EL (cell line): ENCODE measurements at regions not wholly inside any gene's neighbourhood (a gene's known extent, or its start where the extent isn't known, plus 50 kb on each side); places are given as distances from the start of the nearest gene placed in this dataset.

Experiments used
- DNase-seq: peaks from one replicate; pipeline ENCODE4 v3.0.0-alpha.2; 2016

- DNase-seq: no peak
Measured at GRCh38 chr10:78914502-78915189, 154.1 kb upstream of the ZMIZ1 start.

DNA sequence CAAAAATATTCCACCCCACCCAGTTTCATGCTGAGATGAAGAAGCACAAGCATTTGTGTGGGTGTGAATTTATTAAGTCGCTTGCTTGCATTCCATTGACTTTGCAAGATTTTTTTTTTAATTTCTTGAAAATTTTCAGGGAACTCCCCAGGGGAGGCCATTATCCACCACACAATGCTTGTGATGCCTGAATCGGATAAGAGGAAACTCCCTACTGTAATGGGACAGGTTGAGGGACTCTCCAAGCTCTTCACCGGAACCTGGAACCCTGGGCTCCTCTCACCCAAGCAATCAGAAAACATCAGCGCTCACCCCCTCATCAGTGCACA, 153.6 kb upstream of the ZMIZ1 start:
- DNase-seq: no peak

- DNase-seq: no peak
Measured at GRCh38 chr10:78916227-78916626, 152.5 kb upstream of the ZMIZ1 start.

- DNase-seq: no peak
Measured at GRCh38 chr10:78919181-78919966, 149.4 kb upstream of the ZMIZ1 start.

GRCh38 chr10:78920011-78920410, 148.8 kb upstream of the ZMIZ1 start:
- DNase-seq: no peak

DNA sequence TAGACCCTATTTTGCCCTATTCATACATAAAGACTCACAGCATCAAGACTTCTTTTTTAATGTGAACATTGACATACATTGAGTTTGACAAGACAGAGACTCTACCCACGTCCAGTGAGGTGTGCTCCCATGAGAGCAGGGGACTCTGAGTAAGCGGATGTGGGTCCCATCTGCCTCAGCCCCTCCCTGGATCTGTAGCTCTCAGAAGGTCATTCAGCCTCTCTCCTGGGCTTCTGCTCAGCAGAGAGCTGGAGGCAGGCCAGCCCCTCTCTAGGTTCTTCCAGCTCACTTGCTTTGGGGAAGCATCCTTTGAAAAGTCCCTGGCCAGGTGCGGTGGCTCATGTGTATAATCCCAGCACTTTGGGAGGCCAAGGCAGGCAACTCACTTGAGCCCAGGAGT, 146.9 kb upstream of the ZMIZ1 start:
- no peak for DNase-seq

- DNase-seq: no peak
Measured at GRCh38 chr10:78923647-78924318, 145.0 kb upstream of the ZMIZ1 start.

GRCh38 chr10:78924319-78925003, 144.3 kb upstream of the ZMIZ1 start:
- DNase-seq: no peak

DNA sequence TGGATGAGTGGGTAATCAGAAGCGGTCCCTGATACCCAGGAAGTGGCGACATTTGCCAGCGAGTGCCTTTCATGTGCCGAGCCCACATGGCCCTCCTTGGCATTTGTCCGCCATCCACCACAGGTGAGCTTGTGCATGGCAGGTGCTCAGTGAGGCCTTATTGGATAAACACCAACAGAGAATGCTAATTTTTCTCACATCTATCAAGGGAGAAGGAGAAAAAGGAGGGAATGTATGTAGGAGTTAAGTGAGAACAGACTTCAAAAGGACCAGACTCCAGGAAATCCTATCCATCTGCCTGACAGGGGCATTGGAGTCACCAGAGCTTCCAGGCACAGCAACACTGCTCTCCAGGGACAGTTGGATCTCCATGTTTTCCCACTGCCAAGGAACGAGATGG, 143.5 kb upstream of the ZMIZ1 start:
- no peak for DNase-seq

- DNase-seq: peak; percentile 87
Measured at GRCh38 chr10:78925800-78926319, 142.9 kb upstream of the ZMIZ1 start.

- DNase-seq: no peak
Measured at GRCh38 chr10:78927257-78927995, 141.3 kb upstream of the ZMIZ1 start.

DNA sequence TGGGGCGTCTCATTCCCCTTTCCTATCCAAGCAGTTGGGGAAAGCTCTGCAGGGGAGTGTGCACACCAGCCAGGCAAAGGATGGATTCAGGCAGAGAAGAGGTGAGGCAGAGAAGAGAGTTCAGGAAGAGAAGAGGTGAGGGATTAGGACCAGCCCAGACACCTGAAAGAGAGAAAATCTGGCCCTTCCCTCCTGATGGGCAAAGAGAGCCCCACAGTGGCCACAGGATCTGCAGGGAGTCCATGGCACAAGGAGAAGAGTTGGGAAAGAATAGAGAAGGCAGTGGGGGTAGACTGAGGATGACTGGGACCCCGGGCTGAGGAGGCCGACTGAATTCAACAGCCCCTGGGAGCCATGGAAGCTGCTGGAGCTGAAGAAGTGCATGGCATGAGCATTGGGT, 140.4 kb upstream of the ZMIZ1 start:
- DNase-seq: no peak

DNA sequence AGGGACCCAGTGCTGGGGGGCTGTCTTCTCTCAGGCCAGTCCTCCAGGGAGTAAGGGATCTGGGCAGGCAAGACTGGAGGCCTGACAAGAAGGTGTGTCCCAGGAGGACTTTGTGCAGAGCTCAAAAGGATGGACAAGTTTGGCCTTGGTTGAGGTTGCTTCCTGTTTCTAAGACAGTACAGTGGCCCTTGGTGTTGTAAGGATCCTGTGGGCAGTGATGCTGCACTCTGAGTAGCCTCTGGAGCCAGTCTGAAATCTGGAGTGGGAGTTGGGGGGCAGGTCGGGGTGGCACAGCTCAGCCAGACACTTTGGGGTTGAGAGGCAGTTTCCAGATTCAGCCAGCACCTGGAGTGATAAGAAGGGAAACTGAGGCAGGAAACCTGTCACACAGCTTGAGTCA, 139.2 kb upstream of the ZMIZ1 start:
- no peak for DNase-seq

DNA sequence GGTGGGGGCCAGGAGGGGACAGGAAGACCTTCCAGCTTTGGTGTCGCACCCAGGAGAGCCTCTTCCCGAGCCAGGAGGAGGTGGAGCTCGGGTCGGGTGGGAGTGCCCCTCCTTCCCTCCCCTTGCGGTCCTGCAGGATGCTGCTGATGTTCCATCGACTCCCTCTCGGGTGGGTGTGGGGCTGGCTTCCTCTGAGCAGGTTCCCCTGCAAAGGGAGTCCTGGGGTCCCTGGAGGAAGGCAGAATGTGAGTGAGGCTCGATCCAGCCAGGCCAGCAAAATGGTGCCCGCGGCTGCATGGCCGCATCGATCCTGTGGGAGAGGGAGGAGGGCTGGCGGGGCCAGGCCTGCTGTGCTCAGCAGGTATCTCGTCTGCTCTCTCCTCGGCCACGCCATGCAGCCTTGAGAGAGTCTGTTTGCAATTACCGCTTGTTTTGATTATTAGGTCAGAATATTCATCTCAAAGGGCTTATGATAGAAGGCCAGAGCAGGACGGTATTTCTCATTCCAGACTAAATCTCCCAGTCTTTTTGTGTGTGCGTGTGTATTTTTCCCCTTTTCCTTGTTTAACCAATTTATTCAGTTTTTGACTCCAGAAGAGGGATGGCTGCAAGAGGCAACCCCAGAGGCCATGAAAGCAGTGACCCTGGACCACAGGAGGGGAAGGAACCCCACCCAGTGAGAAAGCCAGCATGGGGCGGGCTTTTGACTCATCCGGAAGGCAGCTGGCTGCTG, 137.3 kb upstream of the ZMIZ1 start:
- peak; percentile 89 for DNase-seq

DNA sequence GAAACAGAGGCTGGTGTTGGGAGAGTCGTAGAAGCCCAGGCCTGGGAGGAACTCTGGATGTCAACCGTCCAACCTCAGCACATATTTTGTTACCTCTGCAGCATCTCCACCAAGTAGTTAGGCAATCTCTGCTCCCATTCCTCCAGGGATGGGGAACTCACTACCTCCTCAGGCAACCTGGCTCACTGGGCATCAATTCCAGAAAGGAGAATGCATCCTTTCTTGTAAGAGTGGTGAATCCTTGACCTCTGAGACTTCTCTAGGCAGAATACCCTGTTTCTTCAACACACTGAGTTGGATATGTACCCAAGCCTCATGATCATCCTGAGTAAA, 136.7 kb upstream of the ZMIZ1 start:
- DNase-seq: no peak

- no peak for DNase-seq
Measured at GRCh38 chr10:78932861-78933260, 135.9 kb upstream of the ZMIZ1 start.

DNA sequence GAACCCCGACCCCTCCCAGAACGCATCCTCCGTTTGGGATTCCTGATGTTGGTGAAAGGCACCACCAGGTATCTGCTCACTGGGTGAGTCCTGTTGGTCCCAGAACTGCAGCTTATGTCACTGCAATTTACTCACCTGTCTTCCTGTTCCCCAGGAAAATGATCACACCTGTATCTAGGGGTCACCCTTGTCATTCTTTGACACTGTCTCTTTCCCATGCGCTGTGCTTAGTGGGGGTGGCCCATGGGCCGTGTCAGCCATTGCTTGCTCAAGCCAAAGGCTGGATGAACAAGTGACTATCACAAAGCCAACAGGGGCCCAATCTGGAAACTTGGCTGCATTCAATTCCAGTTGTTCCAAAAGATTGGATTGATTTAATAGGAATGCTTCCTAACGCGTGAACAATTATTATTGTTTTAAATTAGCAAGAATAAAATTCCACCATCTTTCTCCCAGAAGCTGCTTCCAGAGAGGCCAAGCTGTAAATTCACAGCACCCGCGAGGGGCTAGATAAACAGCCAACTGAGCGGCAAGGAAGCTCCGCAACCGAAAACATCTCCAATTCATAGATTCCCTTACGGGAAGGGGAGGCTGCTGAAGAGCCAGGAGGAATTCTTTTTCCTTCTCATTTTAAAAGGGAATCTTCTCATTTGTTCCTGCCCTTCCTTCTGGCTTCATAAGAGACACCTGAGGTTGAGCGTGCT, 134.8 kb upstream of the ZMIZ1 start:
- no peak for DNase-seq

DNA sequence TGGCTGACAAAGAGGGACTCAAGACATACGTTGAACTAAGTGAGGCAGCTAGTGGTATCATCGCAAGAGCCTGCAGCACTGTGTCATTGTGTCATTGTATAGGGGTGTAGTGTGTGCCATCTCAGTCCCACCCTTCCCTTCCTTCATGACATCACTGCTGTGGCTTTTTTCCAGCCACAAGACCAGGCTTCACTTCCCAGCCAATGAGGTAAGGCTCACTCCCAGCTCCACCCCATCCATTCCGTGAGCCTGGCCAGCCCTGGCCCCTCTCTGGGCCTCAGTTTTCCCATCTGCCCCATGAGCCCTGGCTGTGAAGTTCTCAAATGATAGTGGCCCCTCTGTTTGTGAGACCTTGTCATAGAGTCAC, 134.3 kb upstream of the ZMIZ1 start:
- peak; percentile 28 for DNase-seq

GRCh38 chr10:78934994-78935602, 133.7 kb upstream of the ZMIZ1 start:
- no peak for DNase-seq

DNA sequence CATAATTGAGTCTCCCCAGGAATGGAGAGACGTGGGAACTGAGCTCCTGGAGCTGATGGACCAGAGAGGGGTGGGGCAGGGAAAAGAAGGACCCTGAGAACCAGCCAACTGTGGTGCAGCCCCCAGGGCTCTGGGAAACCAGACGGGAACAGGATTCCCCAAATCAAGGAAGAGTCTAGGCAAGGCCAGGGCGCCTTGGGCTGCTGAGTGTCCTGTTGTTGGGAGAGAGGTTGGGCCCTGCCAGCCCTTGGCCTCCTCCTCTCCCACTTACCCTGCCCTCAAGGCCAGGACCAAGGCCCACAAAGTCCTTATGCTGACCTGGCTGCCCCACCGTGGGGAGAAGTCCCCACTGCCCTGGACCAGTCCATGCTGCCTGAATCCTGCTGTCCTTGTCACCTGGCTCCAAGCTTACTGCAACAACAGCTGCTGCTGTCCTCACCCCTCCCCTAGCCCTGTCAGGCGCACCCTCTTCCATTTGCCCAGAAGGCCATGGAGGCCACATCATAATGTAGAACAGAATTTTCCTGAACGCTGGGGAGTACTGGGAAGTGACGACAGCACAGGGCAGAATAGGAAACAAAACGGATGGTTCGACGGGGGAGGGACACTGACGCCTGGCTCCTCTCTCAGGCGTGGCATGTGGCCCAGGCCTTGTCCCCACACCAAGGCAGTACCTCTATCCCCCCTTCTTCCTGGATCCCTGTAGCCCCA, 132.9 kb upstream of the ZMIZ1 start:
- DNase-seq: no peak
